ENCODE measurements at regions not wholly inside any gene's neighbourhood (a gene's known extent, or its start where the extent isn't known, plus 50 kb on each side); places are given as distances from the start of the nearest gene placed in this dataset.

- TF ChIP-seq CTCF (optimal IDR thresholded peaks at IDR 0.05 in 1 of 3, IDR thresholded peaks at IDR 0.05 in 1 of 3, conservative IDR thresholded peaks at IDR 0.05 in 1 of 3; ENCODE audit: extremely low read depth in 1 of 3, insufficient read depth in 2 of 3, low read length in 3 of 3) = no peak
- no peak for TF ChIP-seq EZH2 (IDR thresholded peaks at IDR 0.05; ENCODE audit: low read length)
Observed at GRCh38 chr3:30141927-30142326, 464.5 kb upstream of the TGFBR2 start.
